Adipocyte (in vitro differentiated cells): ENCODE measurements at regions not wholly inside any gene's neighbourhood (a gene's known extent, or its start where the extent isn't known, plus 50 kb on each side); places are given as distances from the start of the nearest gene placed in this dataset.

ENCODE experiments used
- DNase-seq: peaks from one replicate; pipeline ENCODE4 v3.0.0-alpha.2; 2015; ENCODE audit warnings: low read depth
- H3K27me3 ChIP-seq: replicated peaks from 2 replicates; pipeline ENCODE4 v1.7.0; 2013; ENCODE audit warnings: mild to moderate bottlenecking, low read length, moderate library complexity; ENCODE audit not compliant: control insufficient read depth, insufficient read depth
- H3K36me3 ChIP-seq: 2 replicates; pipeline ENCODE4 v1.7.0; 2013; ENCODE audit warnings: low read length, mild to moderate bottlenecking, moderate library complexity; ENCODE audit not compliant: control insufficient read depth, insufficient read depth, severe bottlenecking
- H3K4me1 ChIP-seq: 2 replicates; pipeline ENCODE4 v1.7.0; 2013; ENCODE audit warnings: mild to moderate bottlenecking, low read length, moderate library complexity; ENCODE audit not compliant: control insufficient read depth, insufficient read depth
- H3K4me3 ChIP-seq: 2 replicates; pipeline ENCODE4 v1.7.0; 2013; ENCODE audit warnings: mild to moderate bottlenecking, low read length, moderate library complexity
- H3K9ac ChIP-seq: 2 replicates; pipeline ENCODE4 v1.7.0; 2013; ENCODE audit warnings: mild to moderate bottlenecking, low read length, moderate library complexity
- H3K9me3 ChIP-seq: 2 replicates; pipeline ENCODE4 v1.7.0; 2013; ENCODE audit warnings: mild to moderate bottlenecking, low read length, moderate library complexity; ENCODE audit not compliant: control insufficient read depth

GRCh38 chr7:115354925-115355324, 433.0 kb downstream of the MDFIC start:
- Histone ChIP-seq H3K36me3 (no peaks in the 10 kb centered on the region), H3K4me3 (no peak overlapping the region), H3K9me3 (no peaks in the 10 kb centered on the region), H3K4me1 (peaks cover 11% of the 10 kb centered on the region), H3K27me3 (no peaks in the 10 kb centered on the region), H3K9ac (no peak overlapping the region)
- DNase-seq, result no peak

GRCh38 chr7:115352375-115352774, 430.5 kb downstream of the MDFIC start:
- H3K27me3 ChIP-seq, result no peaks in the 10 kb centered on the region
- peaks cover 16% of the 10 kb centered on the region for H3K4me1 ChIP-seq
- H3K9me3 ChIP-seq, result no peaks in the 10 kb centered on the region
- DNase-seq, result peak; percentile 68
- no peak overlapping the region for H3K4me3 ChIP-seq
- no peak overlapping the region for H3K9ac ChIP-seq
- no peaks in the 10 kb centered on the region for H3K36me3 ChIP-seq

GRCh38 chr7:115350764-115351163, 428.9 kb downstream of the MDFIC start:
- Histone ChIP-seq H3K4me3 (no peak overlapping the region), H3K9me3 (no peaks in the 10 kb centered on the region)
- no peak for DNase-seq

GRCh38 chr7:115349635-115350034, 427.7 kb downstream of the MDFIC start:
- Histone ChIP-seq H3K36me3 (no peaks in the 10 kb centered on the region), H3K27me3 (no peaks in the 10 kb centered on the region), H3K9me3 (no peaks in the 10 kb centered on the region), H3K9ac (no peak overlapping the region), H3K4me3 (no peak overlapping the region), H3K4me1 (peaks cover 16% of the 10 kb centered on the region)
- no peak for DNase-seq

More at GRCh38 chr7:115350764-115351163, 428.9 kb downstream of the MDFIC start:
- H3K27me3 ChIP-seq, result no peaks in the 10 kb centered on the region
- no peaks in the 10 kb centered on the region for H3K36me3 ChIP-seq
- peaks cover 16% of the 10 kb centered on the region for H3K4me1 ChIP-seq
- no peak overlapping the region for H3K9ac ChIP-seq

GRCh38 chr7:115346685-115347084, 424.8 kb downstream of the MDFIC start:
- Histone ChIP-seq H3K9me3 (no peaks in the 10 kb centered on the region), H3K9ac (no peak overlapping the region), H3K4me3 (no peak overlapping the region), H3K4me1 (peaks cover 5% of the 10 kb centered on the region), H3K27me3 (no peaks in the 10 kb centered on the region), H3K36me3 (no peaks in the 10 kb centered on the region)
- no peak for DNase-seq

- no peak overlapping the region for H3K9ac ChIP-seq
- no peaks in the 10 kb centered on the region for H3K9me3 ChIP-seq
- no peaks in the 10 kb centered on the region for H3K27me3 ChIP-seq
- peaks cover 3% of the 10 kb centered on the region for H3K4me1 ChIP-seq
- no peaks in the 10 kb centered on the region for H3K36me3 ChIP-seq
- no peak overlapping the region for H3K4me3 ChIP-seq
- DNase-seq, result peak; percentile 54
Measured at GRCh38 chr7:115340828-115341227, 418.9 kb downstream of the MDFIC start.

- no peak for DNase-seq
- H3K9me3 ChIP-seq, result no peaks in the 10 kb centered on the region
- no peaks in the 10 kb centered on the region for H3K27me3 ChIP-seq
- H3K4me1 ChIP-seq, result peaks cover 3% of the 10 kb centered on the region
- no peak overlapping the region for H3K9ac ChIP-seq
- H3K4me3 ChIP-seq, result no peak overlapping the region
- no peaks in the 10 kb centered on the region for H3K36me3 ChIP-seq
Measured at GRCh38 chr7:115338016-115338415, 416.1 kb downstream of the MDFIC start.

- H3K9ac ChIP-seq, result no peak overlapping the region
- no peak overlapping the region for H3K4me3 ChIP-seq
- H3K27me3 ChIP-seq, result no peaks in the 10 kb centered on the region
- H3K4me1 ChIP-seq, result no peaks in the 10 kb centered on the region
- no peaks in the 10 kb centered on the region for H3K36me3 ChIP-seq
- no peak for DNase-seq
- no peaks in the 10 kb centered on the region for H3K9me3 ChIP-seq
Measured at GRCh38 chr7:115332691-115333090, 410.8 kb downstream of the MDFIC start.

GRCh38 chr7:115329006-115329405, 407.1 kb downstream of the MDFIC start:
- Histone ChIP-seq H3K9ac (no peak overlapping the region), H3K9me3 (no peaks in the 10 kb centered on the region), H3K4me3 (no peak overlapping the region), H3K4me1 (no peaks in the 10 kb centered on the region), H3K27me3 (no peaks in the 10 kb centered on the region), H3K36me3 (no peaks in the 10 kb centered on the region)
- no peak for DNase-seq

- H3K9me3 ChIP-seq, result no peaks in the 10 kb centered on the region
- H3K9ac ChIP-seq, result no peak overlapping the region
- no peaks in the 10 kb centered on the region for H3K4me1 ChIP-seq
- no peaks in the 10 kb centered on the region for H3K36me3 ChIP-seq
- H3K4me3 ChIP-seq, result no peak overlapping the region
- DNase-seq, result no peak
- no peaks in the 10 kb centered on the region for H3K27me3 ChIP-seq
Measured at GRCh38 chr7:115328018-115328417, 406.1 kb downstream of the MDFIC start.

- no peaks in the 10 kb centered on the region for H3K27me3 ChIP-seq
- DNase-seq, result no peak
- H3K9me3 ChIP-seq, result no peaks in the 10 kb centered on the region
- H3K9ac ChIP-seq, result no peak overlapping the region
- no peaks in the 10 kb centered on the region for H3K4me1 ChIP-seq
- no peaks in the 10 kb centered on the region for H3K36me3 ChIP-seq
- H3K4me3 ChIP-seq, result no peak overlapping the region
Measured at GRCh38 chr7:115327326-115327725, 405.4 kb downstream of the MDFIC start.

GRCh38 chr7:115319541-115319940, 397.6 kb downstream of the MDFIC start:
- H3K9me3 ChIP-seq, result no peaks in the 10 kb centered on the region

More at GRCh38 chr7:115319541-115319940, 397.6 kb downstream of the MDFIC start:
- Histone ChIP-seq H3K9ac (no peak overlapping the region), H3K4me3 (no peak overlapping the region), H3K36me3 (no peaks in the 10 kb centered on the region), H3K27me3 (no peaks in the 10 kb centered on the region), H3K4me1 (no peaks in the 10 kb centered on the region)
- DNase-seq, result no peak
